Ishikawa (cell line): ENCODE measurements at regions not wholly inside any gene's neighbourhood (a gene's known extent, or its start where the extent isn't known, plus 50 kb on each side); places are given as distances from the start of the nearest gene placed in this dataset.

ENCODE experiments used
- CEBPB ChIP-seq: IDR thresholded peaks from 2 replicates; pipeline ENCODE4 v1.6.1; 2012
- CREB1 ChIP-seq: IDR thresholded peaks from 2 replicates; pipeline ENCODE4 v1.6.1; 2012; ENCODE audit warnings: low read depth
- EGR1 ChIP-seq: IDR thresholded peaks from 2 replicates; pipeline ENCODE4 v1.6.1; 2012
- EP300 ChIP-seq: IDR thresholded peaks from 2 replicates; pipeline ENCODE4 v1.6.1; 2012; ENCODE audit warnings: borderline replicate concordance
- FOXM1 ChIP-seq: IDR thresholded peaks from 2 replicates; pipeline ENCODE4 v1.6.1; 2012; ENCODE audit warnings: low read depth, borderline replicate concordance
- MAX ChIP-seq: IDR thresholded peaks from 2 replicates; pipeline ENCODE4 v1.6.1; 2012
- NFIC ChIP-seq: IDR thresholded peaks from 2 replicates; pipeline ENCODE4 v1.6.1; 2012
- RAD21 ChIP-seq: IDR thresholded peaks from 2 replicates; pipeline ENCODE4 v1.6.1; 2012; ENCODE audit warnings: low read depth
- REST ChIP-seq: IDR thresholded peaks from 2 replicates; pipeline ENCODE4 v1.6.1; 2012; ENCODE audit warnings: low read depth, mild to moderate bottlenecking
- TAF1 ChIP-seq: IDR thresholded peaks from 2 replicates; pipeline ENCODE4 v1.6.1; 2012; ENCODE audit warnings: low read depth, mild to moderate bottlenecking
- TCF12 ChIP-seq: IDR thresholded peaks from 2 replicates; pipeline ENCODE4 v1.6.1; 2012; ENCODE audit warnings: low read depth
- TEAD4 ChIP-seq: IDR thresholded peaks from 2 replicates; pipeline ENCODE4 v1.6.1; 2012
- USF1 ChIP-seq: IDR thresholded peaks from 2 replicates; pipeline ENCODE4 v1.6.1; 2012
- YY1 ChIP-seq: IDR thresholded peaks from 2 replicates; pipeline ENCODE4 v1.6.1; 2012; ENCODE audit warnings: low read depth
- ZBTB7A ChIP-seq: IDR thresholded peaks from 2 replicates; pipeline ENCODE4 v1.6.1; 2012; ENCODE audit warnings: low read depth

- no peak for TF ChIP-seq TAF1
- TF ChIP-seq USF1 = no peak
- TF ChIP-seq REST = no peak
- TF ChIP-seq MAX = no peak
Measured at GRCh38 chrX:73916931-73917667, 64.6 kb upstream of the XIST start.

- TF ChIP-seq YY1 (no peak), CREB1 (no peak), MAX (no peak), EP300 (no peak), NFIC (no peak), CEBPB (no peak), TEAD4 (no peak)
Measured at GRCh38 chrX:73916489-73916888, 64.0 kb upstream of the XIST start.

GRCh38 chrX:73913580-73913979, 61.1 kb upstream of the XIST start:
- TF ChIP-seq YY1 = no peak
- no peak for TF ChIP-seq TEAD4
- TF ChIP-seq CEBPB = no peak
- no peak for TF ChIP-seq REST
- no peak for TF ChIP-seq TAF1
- TF ChIP-seq CREB1 = no peak
- TF ChIP-seq FOXM1 = no peak
- TF ChIP-seq MAX = no peak
- TF ChIP-seq EGR1 = no peak
- no peak for TF ChIP-seq USF1
- no peak for TF ChIP-seq EP300
- TF ChIP-seq RAD21 = no peak
- TF ChIP-seq NFIC = no peak
- TF ChIP-seq TCF12 = no peak
- TF ChIP-seq ZBTB7A = no peak

GRCh38 chrX:73903941-73904340, 51.4 kb upstream of the XIST start:
- TF ChIP-seq MAX (no peak), NFIC (no peak), YY1 (no peak), CREB1 (no peak), TCF12 (no peak), EP300 (no peak), FOXM1 (no peak), USF1 (no peak), TEAD4 (no peak), CEBPB (no peak), TAF1 (no peak), RAD21 (no peak)
